Activated T-helper 1 cell treated with anti-CD3 and anti-CD28 coated beads, Interleukin-12 subunit alpha, Interleukin-12 subunit beta, Interleukin-2, Interleukin-4 antibody, amounts not matched to agents 30 ng/mL and 10 ng/mL and 1 ng/mL, durations not matched to agents 14 hours and 24 hours and 36 hours (primary cell): ENCODE measurements at regions not wholly inside any gene's neighbourhood (a gene's known extent, or its start where the extent isn't known, plus 50 kb on each side); places are given as distances from the start of the nearest gene placed in this dataset.

Experiments used
- DNase-seq: peaks from one replicate; pipeline ENCODE4 v3.0.0; 2021; ENCODE audit warnings: low spot score
- H3K27ac Mint-ChIP-seq: one replicate; pipeline ENCODE4 v1.8.0; 2021; ENCODE audit warnings: mild to moderate bottlenecking, mixed read lengths
- H3K27me3 Mint-ChIP-seq: one replicate; pipeline ENCODE4 v1.8.0; 2022; ENCODE audit warnings: mild to moderate bottlenecking, moderate library complexity, mixed read lengths; ENCODE audit not compliant: insufficient read depth
- H3K36me3 Mint-ChIP-seq: one replicate; pipeline ENCODE4 v1.8.0; 2021; ENCODE audit warnings: low read depth, mixed read lengths
- H3K4me1 Mint-ChIP-seq: one replicate; pipeline ENCODE4 v1.8.0; 2021; ENCODE audit warnings: low read depth, mixed read lengths
- H3K4me3 Mint-ChIP-seq: one replicate; pipeline ENCODE4 v1.8.0; 2021; ENCODE audit warnings: mild to moderate bottlenecking, moderate library complexity, mixed read lengths
- H3K9me3 Mint-ChIP-seq: one replicate; pipeline ENCODE4 v1.8.0; 2021; ENCODE audit warnings: mixed read lengths
- intact Hi-C: fragments of 100-400 bp; cut with micrococcal nuclease; formaldehyde crosslinking; loops from one replicate; pipeline ENCODE4 v1.15.1; 2024

GRCh38 chr4:187017147-187017546 is 293.5 kb upstream of the FAT1 start:
- intact Hi-C loops = no loop called here
- H3K27ac Mint-ChIP-seq = no peak overlapping the region
- no peaks in the 10 kb centered on the region for H3K27me3 Mint-ChIP-seq
- H3K4me1 Mint-ChIP-seq = no peaks in the 10 kb centered on the region
- peaks cover 18% of the 10 kb centered on the region for H3K9me3 Mint-ChIP-seq
- DNase-seq = no peak
- no peak overlapping the region for H3K4me3 Mint-ChIP-seq
- no peaks in the 10 kb centered on the region for H3K36me3 Mint-ChIP-seq

- no peak for DNase-seq
- intact Hi-C loops = no loop called here
- Mint-ChIP-seq H3K4me1 (no peaks in the 10 kb centered on the region), H3K36me3 (no peaks in the 10 kb centered on the region), H3K4me3 (no peak overlapping the region), H3K27ac (no peak overlapping the region), H3K9me3 (peaks cover 18% of the 10 kb centered on the region), H3K27me3 (no peaks in the 10 kb centered on the region)
Observed at GRCh38 chr4:187019896-187020295, 296.2 kb upstream of the FAT1 start.

GRCh38 chr4:187020676-187021075 is 297.0 kb upstream of the FAT1 start:
- intact Hi-C loops = no loop called here
- Mint-ChIP-seq H3K36me3 (no peaks in the 10 kb centered on the region), H3K4me1 (no peaks in the 10 kb centered on the region), H3K27ac (no peak overlapping the region), H3K9me3 (peaks cover 19% of the 10 kb centered on the region), H3K4me3 (no peak overlapping the region), H3K27me3 (no peaks in the 10 kb centered on the region)
- DNase-seq = no peak

- H3K27ac Mint-ChIP-seq = no peak overlapping the region
- no peaks in the 10 kb centered on the region for H3K4me1 Mint-ChIP-seq
- intact Hi-C loops = no loop called here
- no peak overlapping the region for H3K4me3 Mint-ChIP-seq
- peaks cover 26% of the 10 kb centered on the region for H3K9me3 Mint-ChIP-seq
- no peak for DNase-seq
- H3K36me3 Mint-ChIP-seq = no peaks in the 10 kb centered on the region
- no peaks in the 10 kb centered on the region for H3K27me3 Mint-ChIP-seq
Observed at GRCh38 chr4:187021436-187022205, 298.0 kb upstream of the FAT1 start.

GRCh38 chr4:187027272-187027671 is 303.6 kb upstream of the FAT1 start:
- intact Hi-C loops = no loop called here
- no peak overlapping the region for H3K27ac Mint-ChIP-seq
- H3K27me3 Mint-ChIP-seq = no peaks in the 10 kb centered on the region
- no peak for DNase-seq
- H3K9me3 Mint-ChIP-seq = peaks cover 26% of the 10 kb centered on the region
- H3K4me1 Mint-ChIP-seq = no peaks in the 10 kb centered on the region
- no peaks in the 10 kb centered on the region for H3K36me3 Mint-ChIP-seq
- H3K4me3 Mint-ChIP-seq = no peak overlapping the region

- Mint-ChIP-seq H3K36me3 (no peaks in the 10 kb centered on the region), H3K4me1 (no peaks in the 10 kb centered on the region), H3K4me3 (no peak overlapping the region), H3K27ac (no peak overlapping the region), H3K9me3 (no peaks in the 10 kb centered on the region), H3K27me3 (no peaks in the 10 kb centered on the region)
- intact Hi-C loops = no loop called here
- no peak for DNase-seq
Observed at GRCh38 chr4:187042251-187042650, 318.6 kb upstream of the FAT1 start.

GRCh38 chr4:187046471-187046870 is 322.8 kb upstream of the FAT1 start:
- peaks cover 5% of the 10 kb centered on the region for H3K9me3 Mint-ChIP-seq
- H3K4me3 Mint-ChIP-seq = no peak overlapping the region
- H3K27me3 Mint-ChIP-seq = no peaks in the 10 kb centered on the region
- DNase-seq = no peak
- no peaks in the 10 kb centered on the region for H3K4me1 Mint-ChIP-seq
- intact Hi-C loops = no loop called here
- no peaks in the 10 kb centered on the region for H3K36me3 Mint-ChIP-seq
- H3K27ac Mint-ChIP-seq = no peak overlapping the region

GRCh38 chr4:187059021-187059420 is 335.4 kb upstream of the FAT1 start:
- Mint-ChIP-seq H3K27me3 (no peaks in the 10 kb centered on the region), H3K36me3 (no peaks in the 10 kb centered on the region), H3K4me1 (no peaks in the 10 kb centered on the region), H3K4me3 (no peak overlapping the region), H3K27ac (no peak overlapping the region), H3K9me3 (peaks cover 8% of the 10 kb centered on the region)
- intact Hi-C loops = no loop called here
- no peak for DNase-seq

- no peaks in the 10 kb centered on the region for H3K36me3 Mint-ChIP-seq
- no peak overlapping the region for H3K27ac Mint-ChIP-seq
- DNase-seq = no peak
- H3K27me3 Mint-ChIP-seq = no peaks in the 10 kb centered on the region
- peaks cover 8% of the 10 kb centered on the region for H3K9me3 Mint-ChIP-seq
- H3K4me1 Mint-ChIP-seq = no peaks in the 10 kb centered on the region
- intact Hi-C loops = no loop called here
- no peak overlapping the region for H3K4me3 Mint-ChIP-seq
Observed at GRCh38 chr4:187059895-187060294, 336.2 kb upstream of the FAT1 start.

GRCh38 chr4:187060551-187060950 is 336.9 kb upstream of the FAT1 start:
- no peak overlapping the region for H3K27ac Mint-ChIP-seq
- H3K36me3 Mint-ChIP-seq = no peaks in the 10 kb centered on the region
- H3K4me1 Mint-ChIP-seq = no peaks in the 10 kb centered on the region
- peaks cover 8% of the 10 kb centered on the region for H3K9me3 Mint-ChIP-seq
- intact Hi-C loops = no loop called here
- H3K4me3 Mint-ChIP-seq = no peak overlapping the region
- DNase-seq = no peak
- no peaks in the 10 kb centered on the region for H3K27me3 Mint-ChIP-seq

- Mint-ChIP-seq H3K9me3 (peaks cover 8% of the 10 kb centered on the region), H3K36me3 (no peaks in the 10 kb centered on the region), H3K27ac (no peak overlapping the region), H3K4me3 (no peak overlapping the region), H3K27me3 (no peaks in the 10 kb centered on the region), H3K4me1 (no peaks in the 10 kb centered on the region)
- no peak for DNase-seq
- intact Hi-C loops = no loop called here
Observed at GRCh38 chr4:187063251-187063650, 339.6 kb upstream of the FAT1 start.

GRCh38 chr4:187064033-187064432 is 340.4 kb upstream of the FAT1 start:
- Mint-ChIP-seq H3K4me1 (no peaks in the 10 kb centered on the region), H3K4me3 (no peak overlapping the region), H3K36me3 (no peaks in the 10 kb centered on the region), H3K27ac (no peak overlapping the region), H3K27me3 (no peaks in the 10 kb centered on the region), H3K9me3 (peaks cover 5% of the 10 kb centered on the region)
- no peak for DNase-seq
- intact Hi-C loops = no loop called here

GRCh38 chr4:187065396-187065795 is 341.7 kb upstream of the FAT1 start:
- intact Hi-C loops = no loop called here
- no peak overlapping the region for H3K27ac Mint-ChIP-seq
- H3K27me3 Mint-ChIP-seq = no peaks in the 10 kb centered on the region
- H3K4me1 Mint-ChIP-seq = no peaks in the 10 kb centered on the region
- H3K4me3 Mint-ChIP-seq = no peak overlapping the region
- peaks cover 5% of the 10 kb centered on the region for H3K9me3 Mint-ChIP-seq
- H3K36me3 Mint-ChIP-seq = no peaks in the 10 kb centered on the region
- no peak for DNase-seq

- Mint-ChIP-seq H3K27ac (no peak overlapping the region), H3K4me3 (no peak overlapping the region)
- intact Hi-C loops = no loop called here
Observed at GRCh38 chr4:187065806-187066205, 342.1 kb upstream of the FAT1 start.

More at GRCh38 chr4:187065806-187066205, 342.1 kb upstream of the FAT1 start:
- Mint-ChIP-seq H3K4me1 (no peaks in the 10 kb centered on the region), H3K9me3 (peaks cover 4% of the 10 kb centered on the region), H3K36me3 (no peaks in the 10 kb centered on the region), H3K27me3 (no peaks in the 10 kb centered on the region)
- no peak for DNase-seq
